CD14-positive monocyte (primary cell): ENCODE measurements at regions not wholly inside any gene's neighbourhood (a gene's known extent, or its start where the extent isn't known, plus 50 kb on each side); places are given as distances from the start of the nearest gene placed in this dataset.

Experiments used
- DNase-seq, 3 donors: peaks; one replicate each; pipeline ENCODE4 v3.0.0-alpha.2; 2011 to 2022
- H2AFZ ChIP-seq: 2 replicates; pipeline ENCODE4 v1.6.0; 2012; ENCODE audit warnings: mild to moderate bottlenecking, low read depth, low read length, inconsistent platforms; ENCODE audit not compliant: insufficient read depth, poor library complexity, severe bottlenecking
- H3K27ac ChIP-seq, 2 donors: 1 replicate in 1 of 2; 2 replicates in 1 of 2; pipeline ENCODE4 v1.5.1; 2012 to 2013; ENCODE audit warnings: low read length in 2 of 2, control low read depth in 1 of 2, inconsistent platforms in 1 of 2, low read depth in 1 of 2, mild to moderate bottlenecking in 1 of 2
- H3K27me3 ChIP-seq, 2 donors: one replicate each; pipeline versions ENCODE4 v1.6.0 to v1.6.1; 2011 to 2013; ENCODE audit warnings: low read length in 2 of 2; ENCODE audit not compliant: control insufficient read depth in 2 of 2, insufficient read depth in 2 of 2
- H3K36me3 ChIP-seq, 2 donors: replicated peaks in 1 of 2; 1 replicate in 1 of 2; 2 replicates in 1 of 2; pipeline versions ENCODE4 v1.5.1 to v1.6.1; 2012 to 2013; ENCODE audit warnings: low read length in 2 of 2, control low read depth in 1 of 2, inconsistent platforms in 1 of 2, mild to moderate bottlenecking in 1 of 2; ENCODE audit not compliant: insufficient read depth in 2 of 2, control insufficient read depth in 1 of 2
- H3K4me1 ChIP-seq, 2 donors: 1 replicate in 1 of 2; 2 replicates in 1 of 2; pipeline versions ENCODE4 v1.5.1 to v1.6.1; 2012 to 2013; ENCODE audit warnings: low read length in 2 of 2, control low read depth in 1 of 2, inconsistent platforms in 1 of 2, mild to moderate bottlenecking in 1 of 2, moderate library complexity in 1 of 2; ENCODE audit not compliant: insufficient read depth in 2 of 2, control insufficient read depth in 1 of 2
- H3K4me2 ChIP-seq: replicated peaks from 2 replicates; pipeline ENCODE3; 2012; ENCODE audit warnings: low read length, moderate library complexity, mild to moderate bottlenecking; ENCODE audit not compliant: poor library complexity, severe bottlenecking; ENCODE audit errors: extremely low read depth
- H3K4me3 ChIP-seq, 3 experiments: fragments of 200-600 bp in 1 of 3; sonication (generic) in 1 of 3; replicated peaks in 1 of 3; 1 replicate in 2 of 3; 2 replicates in 1 of 3; pipeline ENCODE4 v1.5.1; 2011 to 2013; ENCODE audit warnings: low read length in 3 of 3, mild to moderate bottlenecking in 3 of 3, control low read depth in 2 of 3, low read depth in 2 of 3, inconsistent platforms in 1 of 3, moderate library complexity in 1 of 3
- H3K79me2 ChIP-seq: 2 replicates; pipeline ENCODE4 v1.6.0; 2012; ENCODE audit warnings: mild to moderate bottlenecking, control low read depth, inconsistent platforms, low read length, moderate library complexity; ENCODE audit not compliant: insufficient read depth
- H3K9ac ChIP-seq: 2 replicates; pipeline ENCODE4 v1.6.0; 2017; ENCODE audit warnings: low read length, mild to moderate bottlenecking; ENCODE audit not compliant: insufficient read depth, poor library complexity, severe bottlenecking
- H3K9me3 ChIP-seq, 2 donors: replicated peaks in 1 of 2; 1 replicate in 1 of 2; 2 replicates in 1 of 2; pipeline versions ENCODE4 v1.5.1 to v1.6.1; 2012 to 2013; ENCODE audit warnings: low read length in 2 of 2, control low read depth in 1 of 2; ENCODE audit not compliant: control insufficient read depth in 1 of 2, insufficient read depth in 1 of 2
- H4K20me1 ChIP-seq: 2 replicates; pipeline ENCODE4 v1.6.0; 2012; ENCODE audit warnings: mild to moderate bottlenecking, low read length, control low read depth, moderate library complexity; ENCODE audit not compliant: insufficient read depth
- H3K27ac Mint-ChIP-seq, 7 donors: one replicate each; pipeline ENCODE4 v1.8.0; 2020; ENCODE audit warnings: mild to moderate bottlenecking in 7 of 7, mixed read lengths in 7 of 7, moderate library complexity in 6 of 7, inconsistent platforms in 2 of 7
- H3K27me3 Mint-ChIP-seq, 3 donors: one replicate each; pipeline ENCODE4 v1.8.0; 2021 to 2022; ENCODE audit warnings: low read depth in 3 of 3, mild to moderate bottlenecking in 3 of 3, mixed read lengths in 3 of 3, moderate library complexity in 3 of 3, inconsistent platforms in 1 of 3
- H3K36me3 Mint-ChIP-seq, 2 donors: one replicate each; pipeline ENCODE4 v1.8.0; 2020; ENCODE audit warnings: mixed read lengths in 2 of 2, inconsistent platforms in 1 of 2, mild to moderate bottlenecking in 1 of 2
- H3K4me1 Mint-ChIP-seq: one replicate; pipeline ENCODE4 v1.8.0; 2020; ENCODE audit warnings: mild to moderate bottlenecking, mixed read lengths
- H3K4me3 Mint-ChIP-seq, 2 donors: one replicate each; pipeline ENCODE4 v1.8.0; 2020; ENCODE audit warnings: mild to moderate bottlenecking in 2 of 2, mixed read lengths in 2 of 2, moderate library complexity in 1 of 2
- H3K9me3 Mint-ChIP-seq, 7 donors: one replicate each; pipeline ENCODE4 v1.8.0; 2020 to 2022; ENCODE audit warnings: mixed read lengths in 7 of 7, mild to moderate bottlenecking in 6 of 7, moderate library complexity in 6 of 7, inconsistent platforms in 2 of 7
- WGBS: methylation state at CpG from one replicate; pipeline ENCODE4 v1.1.5; 2013; ENCODE audit warnings: missing lambda C conversion rate; ENCODE audit not compliant: insufficient coverage; 5-methylcytosine and 5-hydroxymethylcytosine counted together
- intact Hi-C, 2 donors: fragments of 100-400 bp; cut with micrococcal nuclease; formaldehyde crosslinking; loops; one replicate each; pipeline versions ENCODE4 v1.15.0 to v1.15.1; 2023
- TF ChIP-seq, protein P1 (sequence below): fragments of 200-600 bp; IDR thresholded peaks from one replicate; pipeline ENCODE4 v1.8.0; 2022; ENCODE audit warnings: antibody characterized with exemption, mild to moderate bottlenecking

DNA sequence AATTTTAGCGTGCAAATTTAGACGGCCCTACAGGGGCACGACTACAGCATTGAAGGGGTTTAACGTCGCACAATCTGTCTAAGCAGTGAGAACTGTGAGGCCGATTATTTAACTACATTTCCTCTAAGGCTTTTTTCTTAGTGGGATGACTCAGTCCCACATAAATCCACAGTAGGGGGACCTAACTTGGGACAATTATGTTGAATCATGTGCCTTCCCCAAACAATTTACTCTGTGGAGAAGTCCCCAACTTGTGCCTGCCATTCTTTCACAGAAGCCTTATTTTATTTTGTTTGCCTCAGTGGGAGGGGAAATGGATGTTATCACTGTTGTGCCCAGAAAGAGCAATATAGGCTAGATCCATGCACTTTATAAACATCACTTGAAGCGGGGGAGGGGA is 80.3 kb upstream of the CDCA7L start:
- no peak overlapping the region for H3K4me3 Mint-ChIP-seq
- intact Hi-C loops = no loop called here
- Histone ChIP-seq H3K4me2 (no peak overlapping the region), H3K9ac (no peak overlapping the region), H3K36me3 (no peaks in the 10 kb centered on the region), H4K20me1 (no peaks in the 10 kb centered on the region), H3K9me3 (no peaks in the 10 kb centered on the region), H3K4me3 (no peak overlapping the region), H3K27me3 (no peaks in the 10 kb centered on the region), H3K4me1 (no peaks in the 10 kb centered on the region), H3K79me2 (no peaks in the 10 kb centered on the region), H3K27ac (no peak overlapping the region), H2AFZ (no peak overlapping the region)
- H3K36me3 Mint-ChIP-seq = no peaks in the 10 kb centered on the region
- TF ChIP-seq, protein P1, sequence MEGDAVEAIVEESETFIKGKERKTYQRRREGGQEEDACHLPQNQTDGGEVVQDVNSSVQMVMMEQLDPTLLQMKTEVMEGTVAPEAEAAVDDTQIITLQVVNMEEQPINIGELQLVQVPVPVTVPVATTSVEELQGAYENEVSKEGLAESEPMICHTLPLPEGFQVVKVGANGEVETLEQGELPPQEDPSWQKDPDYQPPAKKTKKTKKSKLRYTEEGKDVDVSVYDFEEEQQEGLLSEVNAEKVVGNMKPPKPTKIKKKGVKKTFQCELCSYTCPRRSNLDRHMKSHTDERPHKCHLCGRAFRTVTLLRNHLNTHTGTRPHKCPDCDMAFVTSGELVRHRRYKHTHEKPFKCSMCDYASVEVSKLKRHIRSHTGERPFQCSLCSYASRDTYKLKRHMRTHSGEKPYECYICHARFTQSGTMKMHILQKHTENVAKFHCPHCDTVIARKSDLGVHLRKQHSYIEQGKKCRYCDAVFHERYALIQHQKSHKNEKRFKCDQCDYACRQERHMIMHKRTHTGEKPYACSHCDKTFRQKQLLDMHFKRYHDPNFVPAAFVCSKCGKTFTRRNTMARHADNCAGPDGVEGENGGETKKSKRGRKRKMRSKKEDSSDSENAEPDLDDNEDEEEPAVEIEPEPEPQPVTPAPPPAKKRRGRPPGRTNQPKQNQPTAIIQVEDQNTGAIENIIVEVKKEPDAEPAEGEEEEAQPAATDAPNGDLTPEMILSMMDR = no peak
- peaks cover 4 to 10% (median 6%) of the 10 kb centered on the region in 7 donors for H3K9me3 Mint-ChIP-seq
- DNase-seq = no peak
- H3K27me3 Mint-ChIP-seq = peaks cover 0 to 4% (median 0%) of the 10 kb centered on the region in 3 donors
- 100% methylated on average over 3 of the region's 7 CpGs for WGBS
- no peak overlapping the region for H3K27ac Mint-ChIP-seq
- no peaks in the 10 kb centered on the region for H3K4me1 Mint-ChIP-seq

DNA sequence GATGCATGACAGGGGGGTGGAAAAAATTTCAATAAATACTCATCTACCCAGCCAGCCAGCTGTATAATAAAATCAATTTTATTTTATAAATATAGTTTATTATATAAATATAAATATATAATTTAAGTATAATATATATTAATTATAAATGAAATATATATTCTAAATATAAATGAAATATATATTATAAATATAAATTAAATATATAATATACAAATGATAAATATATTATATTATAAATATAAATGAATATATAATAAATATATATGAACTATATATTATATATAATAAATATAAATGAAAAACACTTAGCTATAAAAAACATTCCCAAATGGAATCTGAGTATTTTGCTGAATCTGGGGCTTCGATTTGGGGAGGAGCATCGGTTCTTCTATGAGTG is 79.4 kb upstream of the CDCA7L start:
- H3K4me3 ChIP-seq = no peak overlapping the region
- H3K4me2 ChIP-seq = no peak overlapping the region
- Mint-ChIP-seq H3K27ac (no peak overlapping the region), H3K9me3 (peaks cover 4 to 9% (median 5%) of the 10 kb centered on the region in 7 donors), H3K36me3 (no peaks in the 10 kb centered on the region), H3K4me1 (no peaks in the 10 kb centered on the region), H3K27me3 (peaks cover 0 to 4% (median 0%) of the 10 kb centered on the region in 3 donors), H3K4me3 (no peak overlapping the region)
- intact Hi-C loops = no loop called here
- H3K4me1 ChIP-seq = no peaks in the 10 kb centered on the region
- WGBS = 100% methylated on average over 1 of the region's 2 CpGs
- no peaks in the 10 kb centered on the region for H3K36me3 ChIP-seq
- H4K20me1 ChIP-seq = no peaks in the 10 kb centered on the region
- no peak for DNase-seq
- H3K27ac ChIP-seq = no peak overlapping the region
- H3K9ac ChIP-seq = no peak overlapping the region
- no peaks in the 10 kb centered on the region for H3K79me2 ChIP-seq
- TF ChIP-seq, protein P1 = no peak
- no peaks in the 10 kb centered on the region for H3K27me3 ChIP-seq
- H2AFZ ChIP-seq = no peak overlapping the region
- no peaks in the 10 kb centered on the region for H3K9me3 ChIP-seq
